ENCODE measurements at regions not wholly inside any gene's neighbourhood (a gene's known extent, or its start where the extent isn't known, plus 50 kb on each side); places are given as distances from the start of the nearest gene placed in this dataset.

- DNase-seq (ENCODE audit: insufficient read length, low spot score) (no peak), FAIRE-seq (no peak)
- TF ChIP-seq CTCF (IDR thresholded peaks at IDR 0.05; ENCODE audit: insufficient read depth, missing control alignments): no peak
These were observed 86.8 kb downstream of the SEMA4F start for GRCh38 chr2:74740741-74741431.

GRCh38 chr2:74741629-74742028 is 87.6 kb downstream of the SEMA4F start:
- no peak for FAIRE-seq
- DNase-seq (ENCODE audit: insufficient read length, low spot score): no peak
- TF ChIP-seq CTCF (IDR thresholded peaks at IDR 0.05; ENCODE audit: insufficient read depth, missing control alignments): no peak

- FAIRE-seq (no peak), DNase-seq (ENCODE audit: insufficient read length, low spot score) (no peak)
- no peak for TF ChIP-seq CTCF (IDR thresholded peaks at IDR 0.05; ENCODE audit: insufficient read depth, missing control alignments)
These were observed 88.4 kb downstream of the SEMA4F start for GRCh38 chr2:74742471-74742870.

- no peak for DNase-seq (ENCODE audit: insufficient read length, low spot score)
- no peak for FAIRE-seq
- no peak for TF ChIP-seq CTCF (IDR thresholded peaks at IDR 0.05; ENCODE audit: insufficient read depth, missing control alignments)
These were observed 89.0 kb downstream of the SEMA4F start for GRCh38 chr2:74743039-74743438.

GRCh38 chr2:74743778-74744177 is 89.7 kb downstream of the SEMA4F start:
- DNase-seq (ENCODE audit: insufficient read length, low spot score): no peak
- FAIRE-seq: no peak
- no peak for TF ChIP-seq CTCF (IDR thresholded peaks at IDR 0.05; ENCODE audit: insufficient read depth, missing control alignments)

- no peak for DNase-seq (ENCODE audit: insufficient read length, low spot score)
- no peak for TF ChIP-seq CTCF (IDR thresholded peaks at IDR 0.05; ENCODE audit: insufficient read depth, missing control alignments)
- no peak for FAIRE-seq
These were observed 89.0 kb upstream of the HK2 start for GRCh38 chr2:74744731-74745515.

- DNase-seq (ENCODE audit: insufficient read length, low spot score) (no peak), FAIRE-seq (no peak)
- no peak for TF ChIP-seq CTCF (IDR thresholded peaks at IDR 0.05; ENCODE audit: insufficient read depth, missing control alignments)
These were observed 88.2 kb upstream of the HK2 start for GRCh38 chr2:74745766-74746165.
